ENCODE measurements at regions not wholly inside any gene's neighbourhood (a gene's known extent, or its start where the extent isn't known, plus 50 kb on each side); places are given as distances from the start of the nearest gene placed in this dataset.

GRCh38 chr2:19617257-19617848 lies 258.9 kb upstream of the OSR1 start:
- TF ChIP-seq, protein P1, sequence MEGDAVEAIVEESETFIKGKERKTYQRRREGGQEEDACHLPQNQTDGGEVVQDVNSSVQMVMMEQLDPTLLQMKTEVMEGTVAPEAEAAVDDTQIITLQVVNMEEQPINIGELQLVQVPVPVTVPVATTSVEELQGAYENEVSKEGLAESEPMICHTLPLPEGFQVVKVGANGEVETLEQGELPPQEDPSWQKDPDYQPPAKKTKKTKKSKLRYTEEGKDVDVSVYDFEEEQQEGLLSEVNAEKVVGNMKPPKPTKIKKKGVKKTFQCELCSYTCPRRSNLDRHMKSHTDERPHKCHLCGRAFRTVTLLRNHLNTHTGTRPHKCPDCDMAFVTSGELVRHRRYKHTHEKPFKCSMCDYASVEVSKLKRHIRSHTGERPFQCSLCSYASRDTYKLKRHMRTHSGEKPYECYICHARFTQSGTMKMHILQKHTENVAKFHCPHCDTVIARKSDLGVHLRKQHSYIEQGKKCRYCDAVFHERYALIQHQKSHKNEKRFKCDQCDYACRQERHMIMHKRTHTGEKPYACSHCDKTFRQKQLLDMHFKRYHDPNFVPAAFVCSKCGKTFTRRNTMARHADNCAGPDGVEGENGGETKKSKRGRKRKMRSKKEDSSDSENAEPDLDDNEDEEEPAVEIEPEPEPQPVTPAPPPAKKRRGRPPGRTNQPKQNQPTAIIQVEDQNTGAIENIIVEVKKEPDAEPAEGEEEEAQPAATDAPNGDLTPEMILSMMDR (IDR thresholded peaks at IDR 0.05) = no peak
- no peak for TF ChIP-seq POLR2A (IDR thresholded peaks at IDR 0.05)
